A549 (cell line): ENCODE measurements at regions not wholly inside any gene's neighbourhood (a gene's known extent, or its start where the extent isn't known, plus 50 kb on each side); places are given as distances from the start of the nearest gene placed in this dataset.

Experiments used
- NFE2L2 ChIP-seq: fragments of 150-350 bp; conservative IDR thresholded peaks from 2 replicates; pipeline ENCODE4 v1.6.1; 2014; ENCODE audit warnings: low read length
- POLR2A ChIP-seq: IDR thresholded peaks from 2 replicates; pipeline ENCODE4 v1.6.1; 2012; ENCODE audit warnings: mild to moderate bottlenecking, low read length
- RCOR1 ChIP-seq: fragments of 150-350 bp; IDR thresholded peaks from 2 replicates; pipeline ENCODE4 v1.6.1; 2014; ENCODE audit warnings: antibody characterized with exemption, low read length, low read depth
- RFX5 ChIP-seq: fragments of 450-650 bp; IDR thresholded peaks from 2 replicates; pipeline ENCODE4 v1.7.1; 2014; ENCODE audit warnings: antibody characterized with exemption, mild to moderate bottlenecking, moderate library complexity
- SMC3 ChIP-seq: fragments of >200 bp; sonication (Bioruptor Twin); formaldehyde crosslinking; IDR thresholded peaks from 3 replicates; pipeline ENCODE4 v1.6.1; 2018; ENCODE audit warnings: inconsistent platforms
- TF ChIP-seq, protein P1 (sequence below): fragments of >200 bp; sonication (Bioruptor Twin); formaldehyde crosslinking; IDR thresholded peaks from 3 replicates; pipeline ENCODE4 v1.5.1; 2016

DNA sequence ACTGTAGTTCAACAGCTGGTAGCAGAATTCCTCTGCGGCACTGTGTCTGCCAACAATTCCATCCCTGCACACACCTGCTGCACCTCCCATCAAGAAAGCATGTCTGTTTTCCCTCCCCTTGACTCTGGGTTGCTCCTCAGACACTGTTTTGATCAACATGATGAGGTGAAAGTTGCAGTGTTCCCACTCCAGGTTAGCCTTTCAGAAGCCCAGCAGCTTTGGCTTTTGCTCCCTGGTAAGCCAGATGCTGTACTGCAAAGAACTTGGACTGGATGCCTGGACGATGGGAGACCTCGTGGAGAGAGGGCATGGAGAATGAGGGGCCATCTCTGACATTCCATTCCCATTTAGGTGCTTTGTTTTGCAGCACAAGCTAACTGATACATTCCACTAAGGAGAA lies 79.1 kb upstream of the MAFB start:
- no peak for TF ChIP-seq NFE2L2
- no peak for TF ChIP-seq SMC3
- TF ChIP-seq, protein P1, sequence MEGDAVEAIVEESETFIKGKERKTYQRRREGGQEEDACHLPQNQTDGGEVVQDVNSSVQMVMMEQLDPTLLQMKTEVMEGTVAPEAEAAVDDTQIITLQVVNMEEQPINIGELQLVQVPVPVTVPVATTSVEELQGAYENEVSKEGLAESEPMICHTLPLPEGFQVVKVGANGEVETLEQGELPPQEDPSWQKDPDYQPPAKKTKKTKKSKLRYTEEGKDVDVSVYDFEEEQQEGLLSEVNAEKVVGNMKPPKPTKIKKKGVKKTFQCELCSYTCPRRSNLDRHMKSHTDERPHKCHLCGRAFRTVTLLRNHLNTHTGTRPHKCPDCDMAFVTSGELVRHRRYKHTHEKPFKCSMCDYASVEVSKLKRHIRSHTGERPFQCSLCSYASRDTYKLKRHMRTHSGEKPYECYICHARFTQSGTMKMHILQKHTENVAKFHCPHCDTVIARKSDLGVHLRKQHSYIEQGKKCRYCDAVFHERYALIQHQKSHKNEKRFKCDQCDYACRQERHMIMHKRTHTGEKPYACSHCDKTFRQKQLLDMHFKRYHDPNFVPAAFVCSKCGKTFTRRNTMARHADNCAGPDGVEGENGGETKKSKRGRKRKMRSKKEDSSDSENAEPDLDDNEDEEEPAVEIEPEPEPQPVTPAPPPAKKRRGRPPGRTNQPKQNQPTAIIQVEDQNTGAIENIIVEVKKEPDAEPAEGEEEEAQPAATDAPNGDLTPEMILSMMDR, result no peak
- no peak for TF ChIP-seq POLR2A
- no peak for TF ChIP-seq RCOR1
- TF ChIP-seq RFX5, result no peak
